DOHH2 (cell line): ENCODE measurements at regions not wholly inside any gene's neighbourhood (a gene's known extent, or its start where the extent isn't known, plus 50 kb on each side); places are given as distances from the start of the nearest gene placed in this dataset.

ENCODE experiments used
- H3F3A ChIP-seq: fragments of 200-600 bp; sonication (generic), shearing (Covaris generic); 2 replicates; pipeline ENCODE4 v1.6.0; 2016; ENCODE audit warnings: antibody characterized with exemption, mild to moderate bottlenecking; ENCODE audit not compliant: control insufficient read depth, insufficient read depth
- H3K27ac ChIP-seq: fragments of 200-600 bp; sonication (generic); 2 replicates; pipeline ENCODE4 v1.5.1; 2014; ENCODE audit warnings: low read depth, mild to moderate bottlenecking, low read length, moderate library complexity
- H3K27me3 ChIP-seq: fragments of 200-600 bp; sonication (generic); 2 replicates; pipeline ENCODE4 v1.6.1; 2014; ENCODE audit warnings: mild to moderate bottlenecking, low read length, mixed read lengths; ENCODE audit not compliant: control insufficient read depth
- H3K36me3 ChIP-seq: fragments of 200-600 bp; sonication (generic); 2 replicates; pipeline ENCODE4 v1.6.1; 2014; ENCODE audit warnings: mild to moderate bottlenecking, low read length, moderate library complexity, mixed read lengths; ENCODE audit not compliant: control insufficient read depth
- H3K4me1 ChIP-seq: fragments of 200-600 bp; sonication (generic); 2 replicates; pipeline ENCODE4 v1.6.1; 2014; ENCODE audit warnings: mild to moderate bottlenecking, low read length, mixed read lengths; ENCODE audit not compliant: control insufficient read depth
- H3K4me2 ChIP-seq: fragments of 200-600 bp; sonication (generic); 2 replicates; pipeline ENCODE4 v1.6.0; 2014; ENCODE audit warnings: mild to moderate bottlenecking, low read length, moderate library complexity
- H3K4me3 ChIP-seq: fragments of 200-600 bp; sonication (generic); 2 replicates; pipeline ENCODE4 v1.5.1; 2014; ENCODE audit warnings: mild to moderate bottlenecking, low read length, mixed read lengths
- H3K79me2 ChIP-seq: fragments of 200-600 bp; sonication (generic); 2 replicates; pipeline ENCODE4 v1.6.1; 2014; ENCODE audit warnings: mild to moderate bottlenecking, low read length, mixed read lengths; ENCODE audit not compliant: control insufficient read depth
- H3K9me2 ChIP-seq: fragments of 200-600 bp; sonication (generic); replicated peaks from 2 replicates; pipeline ENCODE4 v1.6.1; 2014; ENCODE audit warnings: mild to moderate bottlenecking, low read length, mixed read lengths; ENCODE audit not compliant: control insufficient read depth
- H3K9me3 ChIP-seq: fragments of 200-600 bp; sonication (generic); 2 replicates; pipeline ENCODE4 v1.6.1; 2014; ENCODE audit warnings: antibody characterized with exemption, low read length, mixed read lengths; ENCODE audit not compliant: control insufficient read depth, insufficient read depth
- H4K20me1 ChIP-seq: fragments of 200-600 bp; sonication (generic); 2 replicates; pipeline ENCODE4 v1.6.0; 2014; ENCODE audit warnings: low read depth, mild to moderate bottlenecking, antibody characterized with exemption, low read length, moderate library complexity; ENCODE audit not compliant: control insufficient read depth, insufficient read depth
- CTCF ChIP-seq: fragments of 200-600 bp; sonication (generic); IDR thresholded peaks from one replicate; pipeline ENCODE4 v1.5.1; 2014; ENCODE audit warnings: antibody characterized with exemption, mild to moderate bottlenecking, low read depth, low read length; ENCODE audit not compliant: poor library complexity, severe bottlenecking
- EZH2phosphoT487 ChIP-seq: fragments of 200-600 bp; sonication (generic); IDR thresholded peaks from 2 replicates; pipeline ENCODE4 v1.6.1; 2017; ENCODE audit warnings: borderline replicate concordance, mild to moderate bottlenecking, antibody characterized with exemption, low read length, moderate library complexity, mixed read lengths

- H4K20me1 ChIP-seq = no peaks in the 10 kb centered on the region
- H3K27me3 ChIP-seq = peaks cover 15% of the 10 kb centered on the region
- TF ChIP-seq EZH2phosphoT487 (no peak), CTCF (no peak)
- no peak overlapping the region for H3K27ac ChIP-seq
- no peaks in the 10 kb centered on the region for H3F3A ChIP-seq
- peaks cover 4% of the 10 kb centered on the region for H3K4me1 ChIP-seq
- no peak overlapping the region for H3K4me3 ChIP-seq
- H3K79me2 ChIP-seq = no peaks in the 10 kb centered on the region
- H3K4me2 ChIP-seq = no peak overlapping the region
- H3K36me3 ChIP-seq = no peaks in the 10 kb centered on the region
- H3K9me3 ChIP-seq = no peaks in the 10 kb centered on the region
- H3K9me2 ChIP-seq = no peaks in the 10 kb centered on the region
Observed at GRCh38 chr12:125245581-125246557, 180.6 kb downstream of the AACS start.

- no peak for TF ChIP-seq CTCF
- TF ChIP-seq EZH2phosphoT487 = no peak
- H3K9me3 ChIP-seq = no peaks in the 10 kb centered on the region
- no peaks in the 10 kb centered on the region for H3K36me3 ChIP-seq
- no peak overlapping the region for H3K27ac ChIP-seq
- H3K4me3 ChIP-seq = no peak overlapping the region
- no peak overlapping the region for H3K4me2 ChIP-seq
- H3F3A ChIP-seq = no peaks in the 10 kb centered on the region
- no peaks in the 10 kb centered on the region for H3K9me2 ChIP-seq
- peaks cover 8% of the 10 kb centered on the region for H3K27me3 ChIP-seq
- no peaks in the 10 kb centered on the region for H4K20me1 ChIP-seq
- H3K79me2 ChIP-seq = no peaks in the 10 kb centered on the region
- H3K4me1 ChIP-seq = peaks cover 4% of the 10 kb centered on the region
Observed at GRCh38 chr12:125247477-125247876, 182.2 kb downstream of the AACS start.

- H3K4me1 ChIP-seq = peaks cover 4% of the 10 kb centered on the region
- no peaks in the 10 kb centered on the region for H3F3A ChIP-seq
- no peak for TF ChIP-seq CTCF
- TF ChIP-seq EZH2phosphoT487 = no peak
- no peaks in the 10 kb centered on the region for H3K9me2 ChIP-seq
- no peaks in the 10 kb centered on the region for H3K9me3 ChIP-seq
- H4K20me1 ChIP-seq = no peaks in the 10 kb centered on the region
- H3K79me2 ChIP-seq = no peaks in the 10 kb centered on the region
- H3K36me3 ChIP-seq = no peaks in the 10 kb centered on the region
- peaks cover 7% of the 10 kb centered on the region for H3K27me3 ChIP-seq
- H3K4me2 ChIP-seq = no peak overlapping the region
- no peak overlapping the region for H3K27ac ChIP-seq
- H3K4me3 ChIP-seq = no peak overlapping the region
Observed at GRCh38 chr12:125249066-125249824, 184.0 kb downstream of the AACS start.
